Activated CD4-positive, alpha-beta T cell treated with anti-CD3 and anti-CD28 coated beads, Interleukin-2, amount 50 U/mL, for 1 hour (primary cell): ENCODE measurements at regions not wholly inside any gene's neighbourhood (a gene's known extent, or its start where the extent isn't known, plus 50 kb on each side); places are given as distances from the start of the nearest gene placed in this dataset.
"Not testable (repeated sequence)": the region's sequence is repeated elsewhere in the genome, so short reads cannot be mapped to it uniquely, and the experiment has no call there.

Experiments used
- DNase-seq: peaks from one replicate; pipeline ENCODE4 v3.0.0-alpha.2; 2020

- no peak for DNase-seq
Measured at GRCh38 chr6:155543166-155543847, 87.7 kb upstream of the NOX3 start.

GRCh38 chr6:155542036-155542435 is 86.4 kb upstream of the NOX3 start:
- no peak for DNase-seq

- no peak for DNase-seq
Measured at GRCh38 chr6:155538708-155539390, 83.2 kb upstream of the NOX3 start.

GRCh38 chr6:155534678-155535077 is 79.0 kb upstream of the NOX3 start:
- no peak for DNase-seq

DNA sequence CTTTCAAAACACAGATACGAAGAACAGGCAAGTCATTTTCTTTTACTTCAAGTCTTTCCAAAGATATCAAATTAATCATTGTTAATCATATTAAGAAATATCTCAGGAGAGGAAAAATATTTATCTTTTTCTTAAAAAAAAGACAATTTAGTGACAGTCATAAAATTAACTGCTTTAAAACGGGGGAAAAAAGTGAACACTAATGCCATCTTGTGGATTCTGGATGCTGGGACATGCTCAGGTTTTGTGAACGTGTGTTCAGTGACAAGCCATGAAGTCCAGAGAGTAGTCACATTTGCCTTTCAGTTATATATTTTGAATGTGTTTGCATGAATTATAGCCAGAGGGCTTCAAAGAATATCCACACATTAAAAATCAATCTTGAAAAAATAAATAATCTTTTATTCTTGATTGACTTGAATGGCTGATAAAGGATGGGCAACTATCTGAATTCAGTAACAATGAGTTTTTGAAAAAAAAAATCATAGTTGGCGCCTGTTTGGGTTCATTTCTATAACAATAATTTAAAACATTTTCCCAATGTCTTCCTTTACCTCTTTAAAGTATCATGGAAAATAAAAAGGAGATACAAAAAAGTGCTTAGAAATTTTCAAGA is 74.7 kb upstream of the NOX3 start:
- DNase-seq = no peak

DNA sequence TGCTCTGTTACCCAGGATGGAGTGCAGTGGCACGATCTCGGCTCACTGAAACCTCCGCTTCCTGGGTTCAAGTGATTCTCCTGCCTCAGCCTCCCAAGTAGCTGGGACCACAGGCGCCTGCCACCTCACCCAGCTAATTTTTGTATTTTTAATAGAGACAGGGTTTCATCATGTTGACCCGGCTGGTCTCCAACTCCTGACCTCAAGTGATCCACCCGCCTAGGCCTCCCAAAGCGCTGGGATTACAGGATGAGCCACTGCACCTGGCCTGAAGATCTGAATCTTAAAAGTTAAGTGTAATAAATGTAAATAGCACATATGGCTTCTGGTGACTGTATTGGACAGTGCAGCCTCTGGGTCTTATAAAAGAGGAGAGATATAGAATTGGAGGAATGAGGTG is 74.2 kb upstream of the NOX3 start:
- not testable (repeated sequence) for DNase-seq

- no peak for DNase-seq
Measured at GRCh38 chr6:155528982-155529453, 73.4 kb upstream of the NOX3 start.

DNA sequence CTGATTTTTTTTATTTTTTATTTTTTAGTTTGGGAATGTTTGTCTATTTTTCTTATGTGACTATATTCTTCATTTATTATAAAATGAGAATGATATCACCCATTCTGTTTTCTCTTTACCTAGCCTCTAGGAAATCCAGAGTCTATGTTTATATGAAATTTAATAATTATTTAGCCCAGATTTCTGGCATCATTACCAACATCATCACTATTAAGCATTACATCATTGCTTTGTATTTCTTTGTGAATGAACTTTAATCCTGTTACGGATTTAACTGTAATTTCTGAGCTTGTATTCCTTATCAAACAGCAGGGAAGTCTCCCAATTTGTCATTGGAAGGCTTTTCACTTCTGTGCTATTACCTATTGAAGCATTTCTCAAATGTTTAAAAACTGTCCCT is 72.7 kb upstream of the NOX3 start:
- no peak for DNase-seq

DNA sequence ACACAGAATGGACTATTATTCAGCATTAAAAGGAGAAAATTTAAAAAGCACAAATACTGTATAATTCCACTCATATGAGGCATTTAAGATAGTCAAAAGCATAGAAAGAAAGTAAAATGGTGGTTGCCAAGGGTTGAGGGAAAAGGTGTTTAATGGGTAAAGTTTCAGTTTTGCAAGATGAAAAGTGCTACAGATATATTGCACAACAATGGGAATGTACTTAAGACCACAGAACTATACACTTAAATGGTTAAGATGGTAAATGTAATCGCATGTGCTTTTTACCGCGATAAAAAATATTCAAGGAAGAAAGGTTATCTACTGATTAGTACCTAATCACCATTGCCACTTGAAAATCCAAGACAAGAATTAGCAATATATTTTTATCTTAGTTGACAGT is 71.8 kb upstream of the NOX3 start:
- no peak for DNase-seq

DNA sequence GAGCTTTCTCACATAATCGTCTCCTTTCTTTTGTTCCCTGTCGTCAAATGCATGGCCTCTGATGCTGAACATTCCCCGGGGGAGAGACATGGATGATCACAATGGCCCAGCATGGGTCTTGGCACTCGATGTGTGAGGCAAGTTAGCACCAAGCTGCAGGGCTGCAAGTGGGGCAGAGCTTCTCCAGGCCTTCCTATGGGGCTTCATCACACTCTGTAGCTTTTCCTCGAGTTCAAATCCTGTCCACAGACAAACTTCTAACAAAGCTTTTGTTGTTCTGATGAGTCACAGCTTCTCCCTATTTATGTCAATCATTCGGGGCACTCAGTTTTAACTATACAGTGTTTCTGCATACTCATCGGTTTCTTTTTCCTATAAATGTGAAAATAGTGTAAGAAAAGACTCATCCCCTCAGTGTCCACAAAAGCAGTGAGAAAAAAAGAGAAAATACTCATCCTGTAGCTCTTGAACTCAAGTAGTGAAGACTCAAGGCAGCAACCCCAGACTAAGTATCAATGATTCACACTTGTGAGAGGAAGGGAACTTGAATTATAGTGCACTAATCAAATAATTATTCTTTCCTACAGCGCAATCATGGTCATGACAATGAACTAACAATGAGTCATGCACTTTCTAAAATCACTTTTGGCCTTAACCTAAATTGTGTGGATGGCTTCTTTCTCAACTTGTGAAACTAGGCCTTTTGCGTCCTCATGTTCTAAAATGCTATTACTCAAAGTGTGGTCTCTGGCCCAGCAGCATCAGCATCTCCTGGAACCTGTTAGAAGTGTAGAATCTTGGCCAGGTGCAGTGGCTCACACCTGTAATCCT is 68.4 kb upstream of the NOX3 start:
- DNase-seq = no peak

- no peak for DNase-seq
Measured at GRCh38 chr6:155521719-155522118, 66.1 kb upstream of the NOX3 start.

- no peak for DNase-seq
Measured at GRCh38 chr6:155520078-155520477, 64.4 kb upstream of the NOX3 start.

DNA sequence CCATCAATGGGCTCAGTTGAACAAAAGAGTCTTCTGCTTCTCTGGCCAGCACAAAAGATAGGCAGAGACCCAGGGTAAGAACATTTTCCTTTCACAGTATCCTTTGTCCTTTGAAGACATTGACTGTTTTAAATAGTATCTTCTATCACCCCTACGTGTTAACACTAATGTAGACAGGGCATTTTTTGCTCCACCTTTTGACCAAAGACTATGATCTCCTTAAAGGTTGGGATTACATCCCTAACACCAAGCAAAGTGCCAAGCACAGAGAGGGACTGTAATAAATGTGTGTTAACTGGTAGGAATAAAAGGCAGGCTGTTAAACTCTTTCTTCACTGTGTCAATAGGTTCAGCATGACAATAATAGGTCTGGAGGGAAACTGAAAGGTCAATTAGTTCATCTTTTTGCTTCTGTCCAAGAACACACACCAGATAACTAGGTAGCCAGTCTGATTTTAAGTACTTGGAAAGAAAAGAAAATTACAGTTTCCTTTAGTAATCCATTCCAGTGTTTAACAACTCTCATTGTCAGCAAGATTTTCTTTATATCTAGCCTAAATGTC is 63.6 kb upstream of the NOX3 start:
- DNase-seq = no peak

DNA sequence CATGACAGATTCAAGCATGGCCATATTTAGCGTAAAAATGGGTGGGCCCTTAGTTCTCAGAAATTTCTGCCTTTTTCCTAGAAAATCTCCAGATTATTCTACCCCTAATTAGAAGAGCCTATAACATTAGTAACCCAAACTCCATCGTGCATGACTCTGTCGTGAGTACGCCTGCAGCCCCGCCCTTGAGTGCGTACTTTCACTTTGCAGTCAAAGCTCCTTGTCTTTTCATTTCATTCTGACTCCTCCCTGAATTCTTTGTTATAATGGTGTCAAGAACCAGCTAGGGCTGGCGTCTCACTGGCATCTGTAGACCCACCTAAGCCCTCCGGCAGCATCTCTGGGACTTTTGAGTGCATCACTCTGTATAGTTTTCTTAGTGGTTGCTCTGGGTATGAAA is 61.7 kb upstream of the NOX3 start:
- DNase-seq = no peak

GRCh38 chr6:155510879-155511278 is 55.2 kb upstream of the NOX3 start:
- DNase-seq = no peak

DNA sequence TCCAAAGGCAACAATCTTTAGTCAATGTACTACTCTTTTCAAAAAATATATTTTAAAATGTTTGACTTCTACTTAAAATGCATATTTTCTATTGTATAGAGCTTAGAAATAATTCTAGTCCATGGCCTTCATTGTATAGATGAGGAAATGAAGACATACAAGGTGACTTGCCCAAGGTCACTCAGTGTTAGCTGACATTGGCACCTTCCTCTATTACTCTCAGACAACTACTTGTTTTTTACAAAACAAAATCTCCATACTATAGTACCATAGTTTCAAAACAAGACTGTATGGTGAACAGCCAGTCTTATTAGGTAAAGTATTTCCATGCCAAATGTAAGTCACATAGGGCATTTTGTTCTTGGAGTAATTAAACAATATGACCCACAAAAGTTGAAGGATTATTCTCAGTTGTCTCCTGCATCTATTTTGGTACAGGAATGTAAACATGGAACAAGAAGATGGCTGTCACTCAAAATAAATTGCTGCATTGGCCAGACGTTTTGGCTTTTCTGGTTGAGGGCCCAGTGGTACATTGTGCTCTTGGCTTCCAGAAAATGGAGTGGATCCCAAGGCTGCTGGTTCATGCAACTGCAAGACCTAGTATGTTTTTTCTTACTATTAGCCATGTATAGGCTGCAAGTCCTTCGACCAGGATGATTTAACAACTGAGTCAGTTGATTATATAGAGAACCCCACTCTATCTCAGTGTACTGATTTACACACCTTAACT is 54.3 kb upstream of the NOX3 start:
- DNase-seq = no peak

DNA sequence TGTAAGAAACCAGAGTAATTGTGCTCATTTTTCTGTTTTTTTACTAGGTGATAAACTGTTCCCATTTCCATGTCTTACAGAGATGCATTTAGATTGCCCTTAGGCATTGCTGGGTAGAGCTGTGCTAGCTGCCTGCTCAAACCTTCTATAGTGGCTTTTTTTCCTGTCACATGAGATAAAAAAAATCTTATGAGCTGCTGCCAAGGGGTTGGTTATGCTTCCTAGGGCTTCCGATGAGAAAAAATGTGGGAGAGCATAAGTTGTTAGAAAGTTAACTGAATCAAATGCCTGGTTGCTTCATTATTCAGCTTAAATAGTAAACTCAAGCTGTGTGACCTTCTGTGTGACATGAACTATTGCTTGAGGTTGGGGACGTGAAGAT is 50.0 kb upstream of the NOX3 start:
- no peak for DNase-seq
